Body of pancreas (tissue), 4 donors: ENCODE measurements at regions not wholly inside any gene's neighbourhood (a gene's known extent, or its start where the extent isn't known, plus 50 kb on each side); places are given as distances from the start of the nearest gene placed in this dataset.
A peak's percentile ranks its signal among the peaks of the same experiment; 100 is the strongest.

Experiments used
- ATAC-seq: fragments of 150-250 bp; one replicate; pipeline ENCODE4 v1.9.1; 2016
- DNase-seq, 4 donors: peaks; one replicate each; pipeline ENCODE4 v3.0.0-alpha.2; 2019
- H3K27ac ChIP-seq, 4 donors: fragments of 200-600 bp; sonication (generic); 1 replicate in 3 of 4; 2 replicates in 1 of 4; pipeline versions ENCODE4 v1.5.1 to v1.6.1; 2016 to 2019; ENCODE audit warnings: mild to moderate bottlenecking in 1 of 4, mixed read lengths in 1 of 4, moderate library complexity in 1 of 4
- H3K27me3 ChIP-seq, 2 donors: fragments of 200-600 bp; sonication (generic); one replicate each; pipeline ENCODE4 v1.6.0; 2016; ENCODE audit warnings: mild to moderate bottlenecking in 1 of 2
- H3K36me3 ChIP-seq, 2 donors: fragments of 200-600 bp; sonication (generic); replicated peaks in 1 of 2; 2 replicates each; pipeline ENCODE4 v1.5.1; 2016; ENCODE audit warnings: low read depth in 2 of 2; ENCODE audit not compliant: insufficient read depth in 1 of 2
- H3K4me1 ChIP-seq: fragments of 200-600 bp; sonication (generic); one replicate; pipeline ENCODE4 v1.6.0; 2016
- H3K4me3 ChIP-seq, 2 donors: fragments of 200-600 bp; sonication (generic); 1 replicate in 1 of 2; 2 replicates in 1 of 2; pipeline ENCODE4 v1.5.1; 2016 to 2019
- H3K9me3 ChIP-seq, 3 donors: fragments of 200-600 bp; sonication (generic); 1 replicate in 2 of 3; 2 replicates in 1 of 3; pipeline ENCODE4 v1.5.1; 2016
- POLR2A ChIP-seq, 3 donors: fragments of 450-650 bp; IDR thresholded peaks; one replicate each; pipeline ENCODE4 v1.6.1; 2016; ENCODE audit warnings: antibody characterized with exemption in 3 of 3, mild to moderate bottlenecking in 2 of 3
- WGBS, 2 donors: methylation state at CpG; one replicate each; pipeline ENCODE4 v1.1.5; 2017; 5-methylcytosine and 5-hydroxymethylcytosine counted together
- intact Hi-C: fragments of 100-400 bp; cut with DNase I; formaldehyde crosslinking; loops from one replicate; pipeline ENCODE4 v1.15.1; 2023
- TF ChIP-seq, protein P1 (sequence below), 7 experiments: fragments of 450-650 bp in 4 of 7; fragments of 200-600 bp in 3 of 7; sonication (generic) in 3 of 7; IDR thresholded peaks; one replicate each; pipeline ENCODE4 v1.5.1; 2016 to 2019; ENCODE audit warnings: antibody characterized with exemption in 7 of 7

DNA sequence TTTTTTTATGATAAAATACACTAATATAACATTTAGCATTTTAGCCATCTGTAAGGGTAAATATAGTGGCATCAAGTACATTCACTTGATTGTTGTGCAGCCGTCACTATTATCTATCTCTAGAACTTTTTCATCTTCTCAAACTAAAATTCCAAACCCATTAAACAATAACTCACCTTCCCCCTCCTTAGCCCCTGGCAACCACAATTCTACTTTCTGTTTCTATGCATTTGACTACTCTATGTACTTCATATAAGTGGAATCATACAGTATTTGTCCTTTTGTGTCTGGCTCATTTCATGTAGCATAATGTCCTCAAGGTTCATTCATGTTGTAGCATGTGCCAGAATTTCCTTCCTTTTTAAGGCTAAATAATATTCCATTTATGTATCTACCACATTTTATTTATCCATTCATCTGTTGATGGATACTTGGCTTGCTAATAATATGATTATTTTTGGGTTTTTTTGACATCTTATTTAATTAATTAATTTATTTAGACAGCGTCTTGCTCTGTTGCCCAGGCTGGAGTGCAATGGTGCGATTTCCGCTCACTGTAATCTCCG is 69.6 kb upstream of the MACF1 start:
- TF ChIP-seq POLR2A (IDR thresholded peaks at IDR 0.05), result no peak
- TF ChIP-seq, protein P1, sequence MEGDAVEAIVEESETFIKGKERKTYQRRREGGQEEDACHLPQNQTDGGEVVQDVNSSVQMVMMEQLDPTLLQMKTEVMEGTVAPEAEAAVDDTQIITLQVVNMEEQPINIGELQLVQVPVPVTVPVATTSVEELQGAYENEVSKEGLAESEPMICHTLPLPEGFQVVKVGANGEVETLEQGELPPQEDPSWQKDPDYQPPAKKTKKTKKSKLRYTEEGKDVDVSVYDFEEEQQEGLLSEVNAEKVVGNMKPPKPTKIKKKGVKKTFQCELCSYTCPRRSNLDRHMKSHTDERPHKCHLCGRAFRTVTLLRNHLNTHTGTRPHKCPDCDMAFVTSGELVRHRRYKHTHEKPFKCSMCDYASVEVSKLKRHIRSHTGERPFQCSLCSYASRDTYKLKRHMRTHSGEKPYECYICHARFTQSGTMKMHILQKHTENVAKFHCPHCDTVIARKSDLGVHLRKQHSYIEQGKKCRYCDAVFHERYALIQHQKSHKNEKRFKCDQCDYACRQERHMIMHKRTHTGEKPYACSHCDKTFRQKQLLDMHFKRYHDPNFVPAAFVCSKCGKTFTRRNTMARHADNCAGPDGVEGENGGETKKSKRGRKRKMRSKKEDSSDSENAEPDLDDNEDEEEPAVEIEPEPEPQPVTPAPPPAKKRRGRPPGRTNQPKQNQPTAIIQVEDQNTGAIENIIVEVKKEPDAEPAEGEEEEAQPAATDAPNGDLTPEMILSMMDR (IDR thresholded peaks at IDR 0.05), result no peak
- H3K27ac ChIP-seq, result no peak overlapping the region
- H3K27me3 ChIP-seq, result no peaks in the 10 kb centered on the region
- H3K4me1 ChIP-seq, result peaks cover 18% of the 10 kb centered on the region
- intact Hi-C loops, result no loop called here
- H3K4me3 ChIP-seq, result no peak overlapping the region
- DNase-seq (no peak), ATAC-seq (no peak)
- no peaks in the 10 kb centered on the region for H3K9me3 ChIP-seq
- no peaks in the 10 kb centered on the region for H3K36me3 ChIP-seq
- 93 to 95% methylated on average over 5 of the region's 5 CpGs for WGBS, 2 donors

DNA sequence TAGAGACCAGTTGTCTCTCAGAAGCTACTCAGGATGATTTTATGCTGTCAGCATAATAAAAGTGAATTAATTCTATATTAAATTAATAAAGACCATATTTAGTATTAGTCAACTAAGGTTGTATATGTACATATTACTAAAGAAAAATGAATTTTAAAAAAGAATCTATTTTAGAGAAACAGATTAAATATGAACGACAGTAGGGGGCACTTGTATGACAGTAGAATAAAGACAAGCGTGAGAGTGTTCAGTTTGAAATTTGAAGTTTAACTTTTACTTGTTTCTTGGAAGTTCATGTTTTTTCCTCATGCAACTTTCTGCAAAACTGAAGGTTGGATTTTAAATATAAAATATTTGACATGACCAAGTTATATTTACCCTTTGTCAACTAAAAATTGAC is 67.9 kb upstream of the MACF1 start:
- 73 to 78% methylated on average over 2 of the region's 2 CpGs for WGBS, 2 donors

DNA sequence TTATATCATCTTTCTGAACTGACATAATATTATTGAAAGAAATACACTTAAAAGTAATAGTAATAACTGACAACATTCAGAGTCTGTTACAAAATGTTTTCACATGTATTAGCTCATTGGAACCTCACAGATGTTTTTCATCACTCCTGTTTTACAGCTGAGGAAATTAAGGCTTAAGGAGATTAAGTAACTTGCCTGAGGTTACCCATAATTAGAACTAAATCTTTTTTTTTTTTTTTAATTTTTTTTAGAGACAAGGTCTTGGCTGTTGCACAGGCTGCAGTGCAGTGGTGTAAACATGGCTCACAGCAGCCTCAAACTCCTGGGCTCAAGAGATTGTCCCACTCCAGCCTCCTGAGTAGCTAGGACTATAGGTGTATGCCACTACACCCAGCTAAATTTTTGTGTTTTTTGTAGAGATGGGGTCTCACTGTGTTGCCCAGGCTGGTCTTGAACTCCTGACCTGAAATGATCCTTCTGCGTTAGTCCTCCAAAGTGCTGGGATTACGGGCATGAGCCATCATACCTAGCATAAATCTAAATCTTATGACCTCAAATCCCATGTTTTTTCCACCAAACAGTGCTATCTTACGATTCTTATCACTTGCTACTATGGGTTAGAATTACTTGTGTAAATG is 64.7 kb upstream of the MACF1 start:
- H3K27me3 ChIP-seq, result no peaks in the 10 kb centered on the region
- no peaks in the 10 kb centered on the region for H3K9me3 ChIP-seq
- no peak overlapping the region for H3K27ac ChIP-seq
- H3K4me1 ChIP-seq, result peaks cover 20% of the 10 kb centered on the region
- WGBS, 2 donors, result 77 to 83% methylated on average over 3 of the region's 3 CpGs
- no peak overlapping the region for H3K4me3 ChIP-seq
- intact Hi-C loops, result no loop called here
- DNase-seq (no peak), ATAC-seq (no peak)
- no peaks in the 10 kb centered on the region for H3K36me3 ChIP-seq
- TF ChIP-seq, protein P1 (IDR thresholded peaks at IDR 0.05), result no peak
- TF ChIP-seq POLR2A (IDR thresholded peaks at IDR 0.05), result no peak

More for the DNA sequence above, 67.9 kb upstream of the MACF1 start:
- DNase-seq (no peak), ATAC-seq (no peak)
- Histone ChIP-seq H3K27ac (no peak overlapping the region), H3K4me3 (no peak overlapping the region), H3K27me3 (no peaks in the 10 kb centered on the region), H3K36me3 (no peaks in the 10 kb centered on the region), H3K4me1 (peaks cover 16% of the 10 kb centered on the region), H3K9me3 (no peaks in the 10 kb centered on the region)
- TF ChIP-seq, protein P1 (IDR thresholded peaks at IDR 0.05), result no peak
- TF ChIP-seq POLR2A (IDR thresholded peaks at IDR 0.05), result no peak
- intact Hi-C loops, result no loop called here

DNA sequence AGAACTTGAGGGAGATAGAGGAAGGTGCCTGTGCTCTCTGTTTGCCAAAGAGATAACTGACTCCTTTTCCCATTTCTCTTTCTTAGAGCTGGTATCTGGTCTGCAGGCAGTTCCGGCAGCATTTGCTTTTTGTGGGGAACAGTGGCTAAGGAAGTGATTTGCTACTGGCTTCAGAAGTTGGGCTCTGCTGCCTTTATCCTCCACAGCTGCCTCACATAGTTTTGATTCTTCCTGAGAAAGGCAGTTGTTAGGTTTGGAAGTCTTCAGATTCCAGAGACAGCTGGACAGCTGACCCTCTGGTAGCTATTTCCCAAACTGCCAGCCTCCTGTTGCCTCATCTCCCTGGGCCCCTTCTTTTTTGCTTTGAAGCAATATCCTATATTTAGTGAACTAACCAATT is 62.6 kb upstream of the MACF1 start:
- TF ChIP-seq, protein P1 (IDR thresholded peaks at IDR 0.05), result no peak
- no peak for TF ChIP-seq POLR2A (IDR thresholded peaks at IDR 0.05)
- no peaks in the 10 kb centered on the region for H3K27me3 ChIP-seq
- intact Hi-C loops, result no loop called here
- H3K4me1 ChIP-seq, result peaks cover 20% of the 10 kb centered on the region
- peak overlapping the region in 2 of 4 donors; percentile 56 to 75 for H3K27ac ChIP-seq
- no peak for ATAC-seq
- H3K4me3 ChIP-seq, result no peak overlapping the region
- no peaks in the 10 kb centered on the region for H3K9me3 ChIP-seq
- WGBS, 2 donors, result 78 to 85% methylated on average over 1 of the region's 1 CpG
- H3K36me3 ChIP-seq, result no peaks in the 10 kb centered on the region
- no peak for DNase-seq
